Activated CD8-positive, alpha-beta T cell treated with anti-CD3 and anti-CD28 coated beads, Interleukin-2, amount 10 ng/mL, durations not matched to agents 7 days and 5 days (primary cell): ENCODE measurements at regions not wholly inside any gene's neighbourhood (a gene's known extent, or its start where the extent isn't known, plus 50 kb on each side); places are given as distances from the start of the nearest gene placed in this dataset.

Source experiments
- ATAC-seq: fragments of 150-1000 bp; cut with Tn5 transposase; one replicate; pipeline ENCODE4 v1.10.0; 2021; ENCODE audit warnings: moderate library complexity
- CTCF ChIA-PET: fragments of 350-600 bp; sonication (Branson Sonifier 250); formaldehyde crosslinking; loops from one replicate; lab custom pipeline; 2021; ENCODE audit warnings: antibody characterized with exemption; lab: Charles Lee
- POLR2A ChIA-PET: fragments of 350-600 bp; sonication (Branson Sonifier 250); formaldehyde crosslinking; loops from one replicate; lab custom pipeline; 2021; ENCODE audit warnings: antibody characterized with exemption; lab: Charles Lee
- DNase-seq: peaks from one replicate; pipeline ENCODE4 v3.0.0-alpha.2; 2020
- H3K27ac Mint-ChIP-seq: one replicate; pipeline ENCODE4 v1.8.0; 2021; ENCODE audit warnings: mild to moderate bottlenecking, mixed read lengths
- H3K27me3 Mint-ChIP-seq: one replicate; pipeline ENCODE4 v1.8.0; 2021; ENCODE audit warnings: low read depth, mixed read lengths
- H3K36me3 Mint-ChIP-seq: one replicate; pipeline ENCODE4 v1.8.0; 2021; ENCODE audit warnings: low read depth, mixed read lengths
- H3K4me1 Mint-ChIP-seq: one replicate; pipeline ENCODE4 v1.8.0; 2021; ENCODE audit warnings: low read depth, mixed read lengths
- H3K4me3 Mint-ChIP-seq: one replicate; pipeline ENCODE4 v1.8.0; 2021; ENCODE audit warnings: mild to moderate bottlenecking, mixed read lengths
- H3K9me3 Mint-ChIP-seq: one replicate; pipeline ENCODE4 v1.8.0; 2022; ENCODE audit warnings: mixed read lengths; ENCODE audit not compliant: insufficient read depth

DNA sequence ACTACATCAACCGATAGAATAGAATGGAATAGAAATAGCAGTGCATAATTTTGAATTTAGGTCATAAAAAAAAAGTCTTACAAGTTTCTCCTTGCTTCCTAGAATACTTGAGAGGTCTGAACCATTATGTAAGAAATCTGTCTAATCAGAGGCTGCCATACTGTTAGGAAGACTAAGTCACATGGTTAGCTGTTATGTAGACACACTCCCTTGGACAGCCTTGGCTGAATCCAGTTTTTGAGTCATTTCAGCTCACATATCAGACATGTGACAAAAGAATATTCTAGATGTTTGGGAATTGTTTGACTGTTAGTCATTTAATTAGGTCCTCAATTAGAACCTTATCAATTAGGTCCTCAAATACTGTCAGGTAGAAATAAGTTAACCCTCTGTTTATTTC lies 1601.4 kb downstream of the GRIK2 start:
- Mint-ChIP-seq H3K27ac (no peak overlapping the region), H3K27me3 (no peaks in the 10 kb centered on the region), H3K4me1 (no peaks in the 10 kb centered on the region), H3K9me3 (peaks cover 4% of the 10 kb centered on the region), H3K36me3 (no peaks in the 10 kb centered on the region), H3K4me3 (no peak overlapping the region)
- ChIA-PET CTCF (no interaction called here), POLR2A (no interaction called here)
- ATAC-seq (no peak), DNase-seq (no peak)

DNA sequence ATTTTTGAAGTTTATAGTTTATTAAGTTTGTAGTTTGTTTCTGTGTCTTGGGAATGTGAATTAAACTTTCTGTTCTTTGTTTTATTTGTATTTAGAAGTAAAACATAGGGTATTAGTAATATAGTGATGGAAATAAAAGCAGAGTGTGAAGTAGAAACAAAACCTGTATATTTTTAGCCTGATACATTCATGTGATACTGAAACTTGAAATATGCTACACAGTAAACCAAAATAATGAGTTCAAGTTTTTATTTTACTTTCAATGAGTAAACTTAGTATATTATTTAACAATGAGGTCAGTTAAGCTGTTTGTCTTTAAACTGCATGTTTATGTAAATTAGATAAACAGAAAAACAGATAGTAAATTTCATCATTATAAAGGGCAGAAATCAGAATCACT lies 1592.6 kb downstream of the GRIK2 start:
- no peak overlapping the region for H3K27ac Mint-ChIP-seq
- no peaks in the 10 kb centered on the region for H3K4me1 Mint-ChIP-seq
- no peak for DNase-seq
- no peaks in the 10 kb centered on the region for H3K27me3 Mint-ChIP-seq
- ChIA-PET POLR2A (no interaction called here), CTCF (no interaction called here)
- no peaks in the 10 kb centered on the region for H3K36me3 Mint-ChIP-seq
- peaks cover 4% of the 10 kb centered on the region for H3K9me3 Mint-ChIP-seq
- no peak for ATAC-seq
- H3K4me3 Mint-ChIP-seq: no peak overlapping the region

DNA sequence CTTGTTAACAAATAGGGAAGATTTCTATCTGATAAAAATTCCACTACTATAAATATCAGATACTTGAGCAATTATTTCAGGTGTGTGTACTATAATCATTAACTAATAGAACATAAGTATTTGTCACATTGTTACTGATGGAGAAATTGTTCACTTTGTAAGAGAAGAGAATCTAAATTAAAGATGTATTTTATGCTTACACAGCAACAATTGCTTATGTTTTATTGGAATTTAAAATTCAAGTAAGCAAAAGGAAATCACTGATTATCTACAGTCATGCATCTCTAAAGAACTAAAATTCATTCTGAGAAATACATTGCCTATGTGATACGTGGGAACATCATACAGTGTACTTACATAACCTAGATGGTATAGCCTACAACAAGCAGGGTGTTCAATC lies 1590.8 kb downstream of the GRIK2 start:
- no peaks in the 10 kb centered on the region for H3K9me3 Mint-ChIP-seq
- no peak for ATAC-seq
- POLR2A ChIA-PET: no interaction called here
- no peaks in the 10 kb centered on the region for H3K27me3 Mint-ChIP-seq
- no peak overlapping the region for H3K4me3 Mint-ChIP-seq
- DNase-seq: no peak
- CTCF ChIA-PET: no interaction called here
- H3K4me1 Mint-ChIP-seq: no peaks in the 10 kb centered on the region
- no peak overlapping the region for H3K27ac Mint-ChIP-seq
- H3K36me3 Mint-ChIP-seq: no peaks in the 10 kb centered on the region

DNA sequence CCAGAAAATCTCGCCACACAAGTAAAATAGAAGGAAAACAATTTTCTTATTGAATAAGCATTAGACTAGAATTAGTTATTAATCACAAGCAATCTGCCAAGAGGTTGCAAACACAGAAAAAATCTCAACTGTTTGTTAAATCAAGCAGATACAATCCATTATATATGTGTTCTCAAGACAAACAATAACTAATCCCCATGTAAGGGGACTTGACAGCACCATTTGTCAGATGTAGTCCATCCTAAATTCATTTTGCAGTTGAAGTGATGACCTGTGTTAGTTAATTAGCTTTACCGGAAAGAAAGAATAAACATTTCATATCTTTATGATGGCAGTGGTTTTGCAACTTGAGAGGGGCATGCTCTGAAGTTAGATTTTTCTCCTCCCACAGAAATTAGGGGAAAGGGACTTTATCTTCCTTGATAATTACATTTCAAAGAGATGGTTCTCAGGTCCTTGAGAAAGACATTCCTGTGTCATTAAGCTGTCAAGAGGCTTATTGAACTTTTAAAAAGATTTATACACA lies 1588.0 kb downstream of the GRIK2 start:
- Mint-ChIP-seq H3K27me3 (no peaks in the 10 kb centered on the region), H3K4me1 (no peaks in the 10 kb centered on the region)

DNA sequence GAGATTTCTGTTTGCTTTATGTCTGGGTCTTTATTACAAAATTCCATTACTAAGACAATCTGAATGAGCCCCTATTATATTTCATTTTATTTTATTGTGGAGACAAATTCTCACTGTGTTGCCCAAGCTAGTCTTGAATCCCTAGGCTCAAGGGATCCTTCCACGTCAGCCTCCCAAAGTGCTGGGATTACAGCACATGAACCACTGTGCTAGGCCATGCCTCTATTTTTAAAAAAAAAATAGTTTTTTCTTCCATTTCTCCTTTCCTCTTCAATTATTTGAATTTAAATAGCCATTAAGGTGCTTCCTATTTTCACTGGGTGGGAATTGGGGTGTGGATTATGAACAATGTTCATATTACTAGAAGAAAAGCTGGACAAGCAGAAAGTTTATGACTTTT lies 1587.4 kb downstream of the GRIK2 start:
- H3K36me3 Mint-ChIP-seq: no peaks in the 10 kb centered on the region
- no peaks in the 10 kb centered on the region for H3K4me1 Mint-ChIP-seq
- H3K27me3 Mint-ChIP-seq: no peaks in the 10 kb centered on the region
- ATAC-seq (no peak), DNase-seq (no peak)
- POLR2A ChIA-PET: no interaction called here
- H3K9me3 Mint-ChIP-seq: peaks cover 11% of the 10 kb centered on the region
- CTCF ChIA-PET: no interaction called here
- H3K27ac Mint-ChIP-seq: no peak overlapping the region
- no peak overlapping the region for H3K4me3 Mint-ChIP-seq

More for the DNA sequence above, 1588.0 kb downstream of the GRIK2 start:
- ATAC-seq: no peak
- no peak for DNase-seq
- no peaks in the 10 kb centered on the region for H3K36me3 Mint-ChIP-seq
- POLR2A ChIA-PET: no interaction called here
- H3K9me3 Mint-ChIP-seq: peaks cover 11% of the 10 kb centered on the region
- H3K4me3 Mint-ChIP-seq: no peak overlapping the region
- H3K27ac Mint-ChIP-seq: no peak overlapping the region
- CTCF ChIA-PET: no interaction called here

DNA sequence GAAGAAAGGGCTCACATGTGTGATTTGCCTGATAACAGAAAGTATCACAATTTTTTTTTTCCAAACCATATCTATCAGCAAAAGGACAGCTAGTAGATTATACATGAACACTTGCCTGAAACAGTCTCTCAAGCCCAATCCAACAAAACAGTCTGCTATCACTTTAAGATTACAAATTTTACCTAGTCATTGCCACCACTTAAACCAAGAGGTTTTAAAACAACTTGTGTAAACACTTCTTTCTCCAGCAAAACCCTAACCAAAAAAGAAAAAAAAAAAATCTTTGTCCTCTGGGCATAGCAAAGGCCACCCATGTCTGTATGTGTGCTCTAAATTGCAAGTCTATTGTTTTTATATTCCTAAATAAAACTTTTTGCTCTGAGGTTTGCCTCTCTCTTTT lies 1568.4 kb downstream of the GRIK2 start:
- POLR2A ChIA-PET: no interaction called here

DNA sequence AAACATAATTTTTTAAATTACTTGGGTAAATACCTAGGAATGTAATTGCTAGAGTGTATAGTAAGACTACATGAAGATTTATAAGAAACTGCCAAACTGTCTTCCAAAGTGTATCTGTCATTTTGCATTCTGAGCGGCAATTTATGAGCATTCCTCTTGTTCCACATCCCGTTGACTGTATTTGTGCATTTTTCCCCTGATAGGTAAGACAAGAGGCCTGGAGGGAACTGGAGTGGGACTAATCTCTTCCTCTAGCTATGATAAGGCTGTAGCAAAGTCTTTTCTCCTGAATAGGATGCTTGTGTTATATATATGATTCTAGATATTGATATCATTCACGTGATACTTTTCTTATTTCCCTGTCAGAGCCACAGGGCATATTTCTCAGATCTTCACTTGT lies 1557.5 kb downstream of the GRIK2 start:
- POLR2A ChIA-PET: no interaction called here
- no peaks in the 10 kb centered on the region for H3K9me3 Mint-ChIP-seq

More for the DNA sequence above, 1568.4 kb downstream of the GRIK2 start:
- Mint-ChIP-seq H3K4me3 (no peak overlapping the region), H3K36me3 (no peaks in the 10 kb centered on the region), H3K27ac (no peak overlapping the region), H3K27me3 (no peaks in the 10 kb centered on the region), H3K9me3 (peaks cover 5% of the 10 kb centered on the region), H3K4me1 (no peaks in the 10 kb centered on the region)
- no peak for ATAC-seq
- CTCF ChIA-PET: no interaction called here
- DNase-seq: no peak

DNA sequence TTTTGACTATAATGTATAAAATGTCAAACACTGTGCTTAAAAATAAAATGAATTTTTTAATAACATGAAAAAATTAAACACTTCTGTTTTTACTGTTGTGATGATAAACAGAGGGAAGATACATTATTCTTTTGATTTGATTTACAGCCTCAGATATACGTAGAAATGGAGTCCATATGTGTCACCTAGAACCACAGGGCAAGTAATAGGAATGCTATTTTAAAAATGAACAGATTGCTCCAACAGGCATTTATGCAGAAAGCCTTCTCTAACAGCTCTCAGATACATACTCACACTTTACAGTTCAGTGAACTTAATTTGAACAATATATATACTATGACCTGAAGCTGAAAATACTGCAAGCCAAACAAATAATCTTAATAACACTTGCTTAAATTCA lies 1551.0 kb downstream of the GRIK2 start:
- no peak overlapping the region for H3K4me3 Mint-ChIP-seq
- no peaks in the 10 kb centered on the region for H3K36me3 Mint-ChIP-seq
- H3K27me3 Mint-ChIP-seq: no peaks in the 10 kb centered on the region
- no peak overlapping the region for H3K27ac Mint-ChIP-seq
- peaks cover 4% of the 10 kb centered on the region for H3K9me3 Mint-ChIP-seq
- ChIA-PET POLR2A (no interaction called here), CTCF (no interaction called here)
- no peak for ATAC-seq
- DNase-seq: no peak
- H3K4me1 Mint-ChIP-seq: no peaks in the 10 kb centered on the region

More for the DNA sequence above, 1557.5 kb downstream of the GRIK2 start:
- no peak for ATAC-seq
- CTCF ChIA-PET: no interaction called here
- no peak overlapping the region for H3K27ac Mint-ChIP-seq
- H3K4me3 Mint-ChIP-seq: no peak overlapping the region
- H3K36me3 Mint-ChIP-seq: no peaks in the 10 kb centered on the region
- H3K27me3 Mint-ChIP-seq: no peaks in the 10 kb centered on the region
- H3K4me1 Mint-ChIP-seq: no peaks in the 10 kb centered on the region
- DNase-seq: no peak

DNA sequence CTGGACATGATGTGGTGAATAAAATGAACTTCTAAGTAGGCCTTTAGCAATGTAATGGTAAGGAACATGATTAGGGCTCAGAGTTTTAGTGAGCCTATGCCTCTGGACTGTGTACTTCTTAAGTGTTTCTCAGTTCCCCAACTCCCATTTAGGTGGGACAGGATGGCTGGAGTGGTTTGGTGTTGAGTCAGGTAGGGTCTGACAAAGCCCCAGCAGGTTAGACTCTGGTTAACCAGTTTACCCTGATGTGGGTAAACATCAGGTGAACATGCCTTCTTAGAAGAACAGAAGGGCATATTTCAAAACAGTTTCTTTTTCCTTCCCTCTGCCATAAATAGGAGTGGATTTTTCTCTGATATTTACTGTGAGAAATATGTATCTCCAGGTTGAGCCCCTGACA lies 1548.7 kb downstream of the GRIK2 start:
- ChIA-PET CTCF (no interaction called here), POLR2A (no interaction called here)
- Mint-ChIP-seq H3K4me1 (no peaks in the 10 kb centered on the region), H3K36me3 (no peaks in the 10 kb centered on the region), H3K27ac (no peak overlapping the region), H3K27me3 (no peaks in the 10 kb centered on the region), H3K9me3 (peaks cover 7% of the 10 kb centered on the region), H3K4me3 (no peak overlapping the region)
- ATAC-seq (no peak), DNase-seq (no peak)

DNA sequence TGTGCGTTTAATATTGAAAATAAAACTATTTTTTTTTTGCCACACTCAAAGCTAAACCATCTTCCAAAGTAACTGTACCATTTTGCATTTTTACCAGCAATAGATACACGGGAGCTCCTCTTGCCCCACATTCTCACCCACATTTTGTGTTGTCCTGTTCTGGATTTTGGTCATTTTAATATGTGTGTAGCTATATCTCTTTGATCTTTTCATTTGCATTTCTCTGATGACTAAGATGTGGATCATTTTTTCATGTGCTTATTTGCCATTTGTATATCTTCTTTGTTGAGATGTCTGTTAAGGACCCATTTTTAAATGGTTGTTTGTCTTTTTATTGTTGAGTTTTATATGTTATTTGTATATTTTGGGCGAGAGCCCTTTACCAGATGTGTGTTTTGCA lies 1543.5 kb downstream of the GRIK2 start:
- DNase-seq (no peak), ATAC-seq (no peak)
- H3K4me1 Mint-ChIP-seq: no peaks in the 10 kb centered on the region

DNA sequence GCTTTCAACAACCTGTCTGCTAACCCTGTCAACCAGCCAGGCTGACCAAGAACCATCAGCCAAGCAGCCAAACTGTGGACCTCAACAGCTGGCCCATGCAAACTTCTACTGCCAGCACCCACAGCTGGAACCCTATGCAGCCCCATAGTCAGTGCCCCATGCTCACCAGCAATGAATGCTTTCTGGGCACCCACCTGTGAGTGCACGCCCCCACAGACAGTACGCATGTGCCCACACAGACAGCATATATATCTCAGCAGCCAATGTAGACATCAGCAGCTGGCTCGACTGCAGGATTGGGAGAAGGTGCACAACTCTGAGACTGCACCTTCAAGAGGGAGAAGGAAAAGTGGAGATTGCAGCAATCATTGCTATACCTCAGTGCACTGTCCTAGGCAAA lies 1534.6 kb downstream of the GRIK2 start:
- DNase-seq (no peak), ATAC-seq (no peak)
- Mint-ChIP-seq H3K27me3 (no peaks in the 10 kb centered on the region), H3K9me3 (no peaks in the 10 kb centered on the region), H3K4me1 (no peaks in the 10 kb centered on the region), H3K36me3 (no peaks in the 10 kb centered on the region), H3K27ac (no peak overlapping the region), H3K4me3 (no peak overlapping the region)
- ChIA-PET CTCF (no interaction called here), POLR2A (no interaction called here)

More for the DNA sequence above, 1543.5 kb downstream of the GRIK2 start:
- ChIA-PET POLR2A (no interaction called here), CTCF (no interaction called here)
- Mint-ChIP-seq H3K27ac (no peak overlapping the region), H3K4me3 (no peak overlapping the region), H3K36me3 (no peaks in the 10 kb centered on the region), H3K9me3 (peaks cover 3% of the 10 kb centered on the region), H3K27me3 (no peaks in the 10 kb centered on the region)

DNA sequence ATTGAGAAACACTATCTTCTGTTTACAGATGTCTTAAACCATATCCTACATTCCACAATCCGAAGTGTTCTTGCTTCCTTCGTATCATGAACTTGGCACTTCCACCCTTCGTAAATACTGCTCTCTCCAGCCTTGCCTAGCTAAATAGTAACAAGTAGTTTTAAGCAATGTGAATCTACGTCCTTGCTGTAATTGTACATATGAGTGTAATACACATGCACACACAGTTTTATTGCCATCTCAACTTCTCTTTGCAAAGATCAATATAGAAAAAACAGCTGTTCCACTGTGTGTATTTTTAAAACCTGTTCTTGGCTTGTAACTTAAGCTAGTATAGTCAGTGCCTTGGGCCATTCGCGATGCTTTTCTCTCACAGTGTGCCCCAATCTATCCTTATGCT lies 1524.7 kb downstream of the GRIK2 start:
- H3K27ac Mint-ChIP-seq: no peak overlapping the region
- ChIA-PET CTCF (no interaction called here), POLR2A (no interaction called here)

DNA sequence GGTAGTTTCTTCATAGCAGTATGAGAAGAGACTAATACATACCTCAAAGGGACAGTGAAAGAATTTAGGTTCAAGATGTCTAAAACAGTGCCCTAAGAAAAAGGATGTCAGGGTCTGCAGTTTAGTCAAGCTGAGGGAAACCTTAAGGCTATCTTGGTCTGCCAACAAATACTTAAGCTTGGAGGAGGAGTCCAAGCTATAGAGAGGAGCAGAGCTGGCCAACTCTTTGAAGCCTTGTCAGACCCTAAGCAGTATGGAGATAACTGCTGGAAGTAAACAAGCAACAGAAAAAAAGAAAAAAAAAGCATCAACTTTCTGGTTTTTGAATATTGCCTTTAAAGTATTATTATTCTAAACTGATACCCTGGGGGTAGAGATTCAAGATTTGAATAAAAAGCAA lies 1518.1 kb downstream of the GRIK2 start:
- Mint-ChIP-seq H3K27me3 (no peaks in the 10 kb centered on the region), H3K4me3 (no peak overlapping the region), H3K4me1 (no peaks in the 10 kb centered on the region), H3K9me3 (no peaks in the 10 kb centered on the region), H3K27ac (no peak overlapping the region), H3K36me3 (no peaks in the 10 kb centered on the region)
- no peak for DNase-seq
- CTCF ChIA-PET: interaction anchor here (0.7 kb wide), 1 partner anchor 945 kb away, joined by 3 read pairs; no protein-coding TSS in a partner anchor
- ATAC-seq: no peak
- POLR2A ChIA-PET: no interaction called here

More for the DNA sequence above, 1524.7 kb downstream of the GRIK2 start:
- H3K9me3 Mint-ChIP-seq: no peaks in the 10 kb centered on the region
- H3K36me3 Mint-ChIP-seq: no peaks in the 10 kb centered on the region
- no peaks in the 10 kb centered on the region for H3K4me1 Mint-ChIP-seq
- ATAC-seq (no peak), DNase-seq (no peak)
- no peak overlapping the region for H3K4me3 Mint-ChIP-seq
- H3K27me3 Mint-ChIP-seq: no peaks in the 10 kb centered on the region
